GM13977 (cell line): ENCODE measurements at regions not wholly inside any gene's neighbourhood (a gene's known extent, or its start where the extent isn't known, plus 50 kb on each side); places are given as distances from the start of the nearest gene placed in this dataset.

Experiments used
- DNase-seq: peaks from one replicate; pipeline ENCODE4 v3.0.0; 2012; ENCODE audit warnings: low spot score
- in situ Hi-C: fragments of 300-500 bp; cut with MboI; formaldehyde crosslinking; loops from one replicate; pipeline ENCODE4 v1.12.0; 2022; ENCODE audit warnings: low sequenced_read_pairs, low pct_unique_long_range_greater_than_20kb, mixed read lengths, inconsistent platforms; ENCODE audit not compliant: unreplicated experiment
- TF ChIP-seq, protein P1 (sequence below): IDR thresholded peaks from 2 replicates; pipeline ENCODE4 v1.5.1; 2012; ENCODE audit warnings: mild to moderate bottlenecking, control low read depth; ENCODE audit not compliant: insufficient read depth; ENCODE audit errors: extremely low read depth, missing control alignments

DNA sequence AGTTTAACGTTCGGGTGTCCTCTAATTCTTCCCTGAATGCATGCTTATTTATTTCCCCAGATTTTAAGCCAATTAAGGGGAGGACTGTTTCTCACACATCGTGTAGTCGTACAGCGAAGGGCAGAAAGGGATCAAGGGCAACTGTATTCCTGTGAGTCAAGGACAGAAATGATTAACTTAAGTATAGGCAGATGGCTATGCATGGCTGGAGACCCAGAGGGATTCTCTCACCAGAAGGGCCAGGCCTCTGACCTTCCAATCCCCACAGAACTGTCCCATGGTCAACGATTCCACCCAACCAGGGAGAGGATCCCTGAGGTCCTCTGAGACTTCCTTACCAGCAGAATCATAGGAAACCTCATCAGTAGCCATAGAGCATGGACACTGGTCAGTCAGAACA, 161.8 kb upstream of the MAP1B start:
- in situ Hi-C loops, result no loop called here
- no peak for DNase-seq
- TF ChIP-seq, protein P1, sequence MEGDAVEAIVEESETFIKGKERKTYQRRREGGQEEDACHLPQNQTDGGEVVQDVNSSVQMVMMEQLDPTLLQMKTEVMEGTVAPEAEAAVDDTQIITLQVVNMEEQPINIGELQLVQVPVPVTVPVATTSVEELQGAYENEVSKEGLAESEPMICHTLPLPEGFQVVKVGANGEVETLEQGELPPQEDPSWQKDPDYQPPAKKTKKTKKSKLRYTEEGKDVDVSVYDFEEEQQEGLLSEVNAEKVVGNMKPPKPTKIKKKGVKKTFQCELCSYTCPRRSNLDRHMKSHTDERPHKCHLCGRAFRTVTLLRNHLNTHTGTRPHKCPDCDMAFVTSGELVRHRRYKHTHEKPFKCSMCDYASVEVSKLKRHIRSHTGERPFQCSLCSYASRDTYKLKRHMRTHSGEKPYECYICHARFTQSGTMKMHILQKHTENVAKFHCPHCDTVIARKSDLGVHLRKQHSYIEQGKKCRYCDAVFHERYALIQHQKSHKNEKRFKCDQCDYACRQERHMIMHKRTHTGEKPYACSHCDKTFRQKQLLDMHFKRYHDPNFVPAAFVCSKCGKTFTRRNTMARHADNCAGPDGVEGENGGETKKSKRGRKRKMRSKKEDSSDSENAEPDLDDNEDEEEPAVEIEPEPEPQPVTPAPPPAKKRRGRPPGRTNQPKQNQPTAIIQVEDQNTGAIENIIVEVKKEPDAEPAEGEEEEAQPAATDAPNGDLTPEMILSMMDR, result no peak

GRCh38 chr5:71946343-71947030, 160.8 kb upstream of the MAP1B start:
- TF ChIP-seq, protein P1, result no peak
- in situ Hi-C loops, result no loop called here
- no peak for DNase-seq

DNA sequence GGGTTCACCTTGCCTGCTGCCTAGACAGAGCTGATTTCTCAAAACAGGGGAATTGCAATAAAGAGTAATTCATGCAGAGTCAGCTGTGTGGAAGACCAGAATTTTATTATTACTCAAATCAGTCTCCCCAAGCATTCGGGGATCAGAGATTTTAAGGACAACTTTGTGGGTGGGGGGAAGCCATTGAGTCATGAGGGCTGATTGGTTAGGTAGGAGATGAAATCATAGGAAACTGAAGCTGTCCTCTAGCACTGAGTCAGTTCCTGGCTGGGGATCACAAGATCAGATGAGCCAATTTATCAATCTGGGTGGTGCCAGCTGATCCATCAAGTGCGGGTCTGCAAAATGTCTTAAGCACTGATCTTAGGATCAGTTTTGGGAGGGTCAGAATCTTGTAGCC, 159.1 kb upstream of the MAP1B start:
- in situ Hi-C loops, result no loop called here
- no peak for DNase-seq
- TF ChIP-seq, protein P1, result no peak

DNA sequence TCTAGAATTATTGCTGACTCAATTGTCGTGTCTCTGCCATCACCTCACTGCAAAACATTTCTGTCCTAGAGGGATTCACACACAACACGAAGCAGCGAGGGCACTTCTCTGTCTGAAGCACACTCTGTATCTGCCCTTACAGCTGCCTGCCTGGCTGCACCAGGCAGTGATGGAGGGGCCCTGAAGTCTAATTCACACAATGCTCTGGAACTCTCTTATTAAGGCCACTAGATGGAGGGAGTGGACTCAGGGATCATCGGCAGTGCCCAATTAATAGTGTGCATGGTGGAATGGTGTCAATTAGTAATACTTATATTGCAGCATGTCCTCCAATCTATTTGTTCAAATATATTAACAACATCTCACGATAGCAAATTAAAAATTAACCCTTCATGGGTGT, 157.5 kb upstream of the MAP1B start:
- no peak for DNase-seq
- in situ Hi-C loops, result no loop called here

GRCh38 chr5:71953866-71954265, 153.4 kb upstream of the MAP1B start:
- TF ChIP-seq, protein P1, result no peak
- in situ Hi-C loops, result no loop called here
- no peak for DNase-seq

More for the DNA sequence above, 157.5 kb upstream of the MAP1B start:
- TF ChIP-seq, protein P1, result no peak

GRCh38 chr5:71954329-71954728, 152.9 kb upstream of the MAP1B start:
- TF ChIP-seq, protein P1, result no peak

GRCh38 chr5:71955723-71956122, 151.6 kb upstream of the MAP1B start:
- in situ Hi-C loops, result no loop called here
- TF ChIP-seq, protein P1, result no peak
- no peak for DNase-seq

More at GRCh38 chr5:71954329-71954728, 152.9 kb upstream of the MAP1B start:
- DNase-seq, result no peak
- in situ Hi-C loops, result no loop called here
